Stimulated activated CD4-positive, alpha-beta T cell treated with anti-CD3 and anti-CD28 coated beads, TNF-alpha, amount 100 ng/mL, for 48 hours (primary cell): ENCODE measurements at regions not wholly inside any gene's neighbourhood (a gene's known extent, or its start where the extent isn't known, plus 50 kb on each side); places are given as distances from the start of the nearest gene placed in this dataset.

Experiments
- DNase-seq, 3 donors: peaks; one replicate each; pipeline ENCODE4 v3.0.0-alpha.2; 2020; ENCODE audit warnings: low read depth in 3 of 3

DNA sequence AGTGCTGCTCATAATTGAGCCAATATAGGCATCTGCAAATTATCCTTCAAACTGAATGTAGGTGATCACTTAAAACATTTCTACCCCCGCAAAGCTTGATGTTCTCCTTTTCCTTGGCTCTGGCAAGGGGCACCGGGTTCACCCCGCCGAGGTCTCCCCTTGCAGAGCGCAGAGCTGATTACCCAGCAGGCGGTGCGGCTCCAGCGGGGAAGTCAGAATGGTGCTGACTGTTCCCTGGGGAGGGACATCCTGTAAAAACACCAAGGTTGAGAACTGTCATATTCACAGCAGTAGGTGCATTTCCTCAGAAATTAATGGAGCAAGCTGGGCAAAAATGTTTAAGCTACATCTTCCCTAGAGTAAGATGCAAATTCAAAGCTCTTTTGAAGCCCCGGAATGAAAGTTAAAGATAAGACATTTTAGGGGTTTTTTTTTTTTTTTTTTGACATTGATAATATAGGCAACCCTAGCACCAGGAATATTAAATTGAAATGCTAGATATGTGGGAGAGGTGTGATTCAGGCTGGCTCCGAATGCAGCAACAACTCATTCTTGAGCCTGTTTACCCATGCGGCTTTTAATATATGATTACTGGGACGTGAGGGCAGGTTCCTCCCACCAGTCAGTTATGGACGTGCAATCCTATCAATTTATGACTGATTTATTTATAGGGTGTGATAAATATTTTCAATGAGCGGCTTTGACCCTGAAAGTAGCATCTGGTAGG, 767.3 kb upstream of the TENM3 start:
- DNase-seq = no peak

GRCh38 chr4:181476508-181476890, 766.7 kb upstream of the TENM3 start:
- no peak for DNase-seq

DNA sequence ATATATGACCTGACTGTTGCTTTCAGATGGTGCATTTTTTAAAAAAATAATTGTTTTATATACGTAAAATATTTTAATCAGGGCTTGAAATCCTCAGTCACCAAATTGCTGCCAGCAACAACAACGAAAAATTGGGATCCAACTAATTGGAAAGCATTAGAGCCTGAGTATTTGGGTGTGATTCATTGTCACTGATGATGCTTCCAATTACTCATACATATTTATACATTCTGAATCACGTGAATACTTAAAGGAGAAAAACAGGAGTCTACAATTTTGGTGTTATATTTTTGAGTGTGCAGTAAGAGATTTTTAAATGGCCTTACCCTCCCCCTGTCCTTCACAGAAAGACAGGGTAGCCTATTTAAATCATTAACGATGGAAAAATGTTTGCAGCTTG, 765.6 kb upstream of the TENM3 start:
- DNase-seq = no peak

GRCh38 chr4:181478656-181479055, 764.5 kb upstream of the TENM3 start:
- DNase-seq = no peak

GRCh38 chr4:181479141-181479540, 764.1 kb upstream of the TENM3 start:
- DNase-seq = no peak

- no peak for DNase-seq
These were observed 758.8 kb upstream of the TENM3 start for GRCh38 chr4:181484396-181484795.

GRCh38 chr4:181488926-181489325, 754.3 kb upstream of the TENM3 start:
- DNase-seq = no peak

- DNase-seq = no peak
These were observed 745.1 kb upstream of the TENM3 start for GRCh38 chr4:181498148-181498547.

- DNase-seq = no peak
These were observed 740.6 kb upstream of the TENM3 start for GRCh38 chr4:181502611-181503010.

DNA sequence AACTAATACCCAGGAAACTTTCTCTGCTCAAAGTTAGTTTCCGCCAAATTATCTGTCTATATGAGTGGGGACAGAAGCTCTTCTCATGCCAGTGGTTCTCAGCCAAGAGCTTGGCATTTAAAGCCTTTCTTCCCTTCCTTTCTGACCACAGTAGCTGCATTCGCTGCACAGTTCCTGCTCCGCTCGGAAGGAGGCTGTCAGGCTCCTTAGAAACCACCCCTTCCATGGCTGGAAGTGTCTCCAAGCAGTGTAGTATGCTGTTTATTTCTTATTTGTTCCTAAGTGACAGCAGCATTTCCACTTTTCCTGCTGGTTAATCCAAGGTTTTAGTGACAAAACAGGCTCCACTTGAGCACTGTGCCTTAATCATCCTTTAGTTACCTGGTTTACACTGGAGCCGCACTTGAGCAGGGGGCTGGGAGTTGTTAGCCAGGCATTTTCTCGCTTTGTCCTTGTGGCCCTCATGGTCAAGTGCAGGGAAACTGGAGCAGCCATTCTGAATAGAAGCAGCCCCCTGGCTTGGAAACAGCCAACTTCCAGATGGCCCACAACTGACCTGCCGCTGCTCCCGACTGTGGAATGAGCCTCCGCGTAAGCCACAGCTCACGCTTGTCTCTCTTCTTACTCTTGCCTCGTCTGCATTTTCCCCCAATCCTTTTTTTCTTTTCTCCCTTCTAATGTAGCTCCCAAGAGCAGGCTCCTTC, 739.4 kb upstream of the TENM3 start:
- no peak for DNase-seq

- no peak for DNase-seq
These were observed 738.3 kb upstream of the TENM3 start for GRCh38 chr4:181504924-181505323.

DNA sequence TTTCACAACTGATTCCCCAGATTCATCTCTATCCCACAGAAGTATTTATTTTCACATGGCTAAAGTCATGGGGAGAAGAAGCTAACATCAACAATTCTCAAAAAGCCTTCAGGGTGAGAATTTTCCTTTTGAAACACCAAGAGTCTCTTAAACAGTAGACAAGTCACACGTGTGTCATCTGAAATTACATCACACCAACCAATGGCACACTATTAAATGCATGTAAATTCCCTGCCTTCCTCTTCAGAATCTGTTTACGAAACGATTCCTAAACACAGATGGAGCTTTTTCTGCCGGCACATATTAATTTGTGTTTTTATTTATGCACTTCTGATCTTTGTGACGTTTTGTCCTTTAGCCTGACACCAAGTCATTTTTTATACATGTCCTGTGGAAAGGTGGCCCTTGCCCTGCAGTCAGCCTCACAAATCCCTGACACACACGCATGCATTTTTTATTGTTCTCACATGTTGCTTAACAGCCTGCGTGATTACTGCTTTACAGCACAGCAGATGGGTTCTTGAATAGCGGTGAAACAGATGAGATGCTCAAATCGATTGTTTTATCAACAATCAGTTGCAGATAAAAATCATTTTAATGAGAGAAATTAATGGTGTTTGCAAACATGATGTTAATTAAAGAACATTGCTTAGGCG, 735.9 kb upstream of the TENM3 start:
- no peak for DNase-seq

DNA sequence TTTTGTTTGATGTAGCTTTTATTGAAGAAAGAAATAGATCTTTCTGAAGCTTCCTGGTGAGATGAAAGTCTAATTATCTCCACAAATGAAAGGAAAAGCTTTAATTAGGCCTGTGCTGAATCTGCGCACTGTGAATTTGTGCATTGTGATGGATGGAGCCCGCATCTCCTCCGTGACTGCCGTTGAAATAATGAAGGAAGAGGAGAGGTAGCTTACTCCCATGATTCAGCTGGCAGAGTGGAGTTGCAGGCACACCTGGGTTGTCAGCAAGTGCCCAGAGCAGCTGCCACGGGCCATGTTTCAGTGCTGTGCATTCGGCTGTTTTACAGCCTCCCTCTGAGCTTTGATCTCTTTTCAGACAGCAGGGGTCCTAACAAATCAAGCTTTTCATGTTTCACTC, 735.3 kb upstream of the TENM3 start:
- no peak for DNase-seq

DNA sequence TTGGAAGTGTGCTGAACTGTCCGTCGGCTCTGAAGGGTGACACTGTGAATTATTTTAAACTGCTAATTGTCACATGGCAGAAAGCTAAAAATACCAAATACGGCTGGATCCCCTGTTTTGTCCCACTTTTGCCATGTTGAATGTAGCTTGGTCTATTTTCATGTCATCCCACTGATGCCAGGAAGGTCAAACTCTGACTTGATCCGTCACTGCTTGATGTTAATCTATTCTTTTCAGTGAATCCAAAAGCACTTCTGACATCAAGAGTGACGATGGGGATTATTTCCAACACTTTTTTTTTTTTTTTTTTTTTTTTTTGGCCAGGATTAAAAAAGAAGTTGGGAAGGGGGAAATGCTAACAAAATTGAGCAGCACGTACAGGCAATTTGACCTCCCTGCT, 734.6 kb upstream of the TENM3 start:
- DNase-seq = no peak

DNA sequence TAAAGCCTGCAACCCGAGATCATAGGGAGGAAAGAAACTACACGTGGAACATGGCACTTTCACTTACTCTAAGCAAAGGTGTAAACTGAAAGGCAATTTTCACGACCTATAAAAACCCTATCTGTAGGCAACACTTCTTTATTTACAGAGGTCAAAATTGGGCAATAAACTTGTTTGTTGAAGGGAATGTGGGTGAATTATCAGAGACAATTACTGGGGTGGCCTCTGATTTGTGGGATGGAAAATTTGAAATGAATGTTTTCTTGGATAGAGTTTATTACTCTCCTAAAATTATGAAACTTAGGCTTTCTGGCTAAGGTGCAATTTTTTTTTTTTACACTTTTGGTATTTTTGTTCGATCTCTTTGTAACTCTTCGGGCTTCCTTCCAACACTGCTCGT, 734.1 kb upstream of the TENM3 start:
- no peak for DNase-seq

- no peak for DNase-seq
These were observed 725.7 kb upstream of the TENM3 start for GRCh38 chr4:181517491-181517890.

DNA sequence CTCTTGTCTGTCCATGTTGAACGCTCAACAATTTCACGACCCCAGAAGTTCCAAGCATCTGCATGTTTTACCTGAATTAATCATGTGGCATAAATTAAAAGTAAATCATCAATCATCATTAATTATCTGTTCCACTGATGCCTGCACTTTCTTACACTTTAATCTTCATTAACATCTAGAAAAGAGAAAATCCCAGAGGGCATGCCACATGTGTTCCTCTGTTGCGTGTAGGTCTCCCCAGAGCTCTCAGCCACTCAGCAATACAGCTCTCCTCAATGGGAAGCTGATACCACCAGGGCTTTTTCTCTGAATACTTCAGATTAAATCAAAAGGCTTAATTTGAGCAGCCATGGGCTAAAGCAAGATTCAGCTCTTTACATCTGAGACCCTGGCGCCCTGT, 722.4 kb upstream of the TENM3 start:
- DNase-seq = no peak

DNA sequence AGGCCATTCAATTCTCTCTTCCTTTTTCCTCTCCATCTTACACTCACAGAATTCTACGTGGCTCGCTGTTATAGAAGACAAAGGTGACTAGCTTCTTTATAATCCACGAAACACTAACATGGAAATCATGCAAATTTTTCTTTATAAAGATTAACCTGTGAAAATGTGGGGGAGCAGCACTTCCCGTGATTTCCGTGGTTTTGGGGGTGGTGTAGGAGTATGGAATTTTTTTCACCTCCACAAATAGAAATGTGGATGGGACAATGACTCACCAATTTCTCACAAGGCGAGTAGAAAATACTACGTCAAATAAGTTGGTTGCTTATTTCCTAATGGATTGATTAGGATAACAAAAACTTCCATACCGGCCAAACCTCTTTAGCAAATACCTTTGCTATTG, 719.2 kb upstream of the TENM3 start:
- no peak for DNase-seq

- no peak for DNase-seq
These were observed 718.7 kb upstream of the TENM3 start for GRCh38 chr4:181524499-181524898.

DNA sequence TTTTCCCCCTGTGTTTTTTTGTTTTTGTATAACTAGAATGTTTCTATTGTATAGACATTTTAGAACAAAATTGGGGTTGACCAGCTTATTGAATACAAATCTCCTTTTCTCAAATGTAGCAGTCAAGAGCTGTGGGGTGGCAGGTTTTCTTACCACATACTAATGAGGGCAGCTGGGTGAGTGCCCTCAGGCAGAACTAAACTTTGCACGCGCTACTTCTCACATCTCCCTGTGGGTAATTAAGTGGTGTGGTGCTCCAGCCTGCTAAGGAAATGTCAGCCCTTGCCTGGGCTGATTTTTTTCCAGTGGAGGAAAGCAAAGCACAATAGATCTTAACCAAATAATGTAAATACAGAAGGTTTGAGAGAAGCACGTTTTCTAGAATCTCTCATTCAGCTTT, 717.6 kb upstream of the TENM3 start:
- no peak for DNase-seq

DNA sequence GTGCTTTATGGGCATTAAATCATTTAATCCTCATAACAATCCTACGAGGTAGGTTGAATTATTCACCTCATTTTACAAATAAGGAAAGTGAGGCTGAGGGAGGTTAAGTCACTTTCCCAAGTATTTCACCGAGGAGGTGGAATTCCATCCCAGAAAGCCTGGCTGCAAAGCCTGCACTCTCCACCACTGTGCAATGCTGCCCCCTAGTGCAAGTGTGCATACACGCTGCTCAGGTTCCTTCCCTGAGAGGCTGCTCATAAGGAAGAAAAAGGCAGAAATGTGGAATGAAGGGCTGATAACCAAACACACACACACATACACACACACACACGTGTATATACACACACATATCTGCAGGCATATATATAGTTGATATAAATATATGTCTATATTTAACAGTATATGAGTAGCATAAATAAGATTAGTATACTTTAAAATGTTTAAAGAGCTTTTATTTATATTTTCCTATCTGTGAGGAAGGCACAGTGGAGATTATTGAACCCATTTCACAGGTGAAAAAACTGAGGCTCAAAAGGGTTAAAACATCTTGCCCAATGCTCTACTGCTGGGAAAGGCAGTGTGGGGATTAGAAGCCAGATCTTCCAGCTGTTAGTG, 714.5 kb upstream of the TENM3 start:
- DNase-seq = peak in 2 of 3 donors; percentile 3 to 10

- no peak for DNase-seq
These were observed 713.7 kb upstream of the TENM3 start for GRCh38 chr4:181529537-181529936.
